NCI-H446 treated with DMSO at 0.1 percent for 48 hours (cell line): ENCODE measurements at regions not wholly inside any gene's neighbourhood (a gene's known extent, or its start where the extent isn't known, plus 50 kb on each side); places are given as distances from the start of the nearest gene placed in this dataset.
"Not testable (repeated sequence)": the region's sequence is repeated elsewhere in the genome, so short reads cannot be mapped to it uniquely, and the experiment has no call there.

Source experiments
- DNase-seq: peaks from one replicate; lab custom pipeline; 2025; lab: John Stamatoyannopoulos, UW

- no peak for DNase-seq
Observed at GRCh38 chr1:95532335-95532734, 298.3 kb downstream of the RWDD3 start.

GRCh38 chr1:95534985-95535384 is 301.0 kb downstream of the RWDD3 start:
- no peak for DNase-seq

GRCh38 chr1:95535614-95536013 is 301.6 kb downstream of the RWDD3 start:
- DNase-seq, result no peak

DNA sequence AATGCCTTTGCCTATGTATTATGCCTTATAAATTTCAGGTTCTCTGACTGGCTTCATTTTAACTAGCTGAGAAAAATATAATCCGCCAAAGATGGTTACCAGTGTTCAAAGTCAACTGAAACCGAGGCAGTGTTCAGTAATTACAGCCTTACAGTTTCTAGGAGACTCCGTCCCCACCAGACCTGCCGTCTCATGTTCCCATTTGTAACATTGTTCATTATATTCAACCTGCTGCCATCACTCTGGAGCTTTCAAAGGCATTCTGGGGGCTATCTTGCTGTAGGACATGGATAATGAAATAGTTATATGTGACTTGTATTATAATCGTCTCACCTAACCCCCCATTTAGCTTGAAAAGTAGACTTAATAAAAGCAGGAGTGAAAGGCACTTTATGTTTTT is 302.5 kb downstream of the RWDD3 start:
- no peak for DNase-seq

DNA sequence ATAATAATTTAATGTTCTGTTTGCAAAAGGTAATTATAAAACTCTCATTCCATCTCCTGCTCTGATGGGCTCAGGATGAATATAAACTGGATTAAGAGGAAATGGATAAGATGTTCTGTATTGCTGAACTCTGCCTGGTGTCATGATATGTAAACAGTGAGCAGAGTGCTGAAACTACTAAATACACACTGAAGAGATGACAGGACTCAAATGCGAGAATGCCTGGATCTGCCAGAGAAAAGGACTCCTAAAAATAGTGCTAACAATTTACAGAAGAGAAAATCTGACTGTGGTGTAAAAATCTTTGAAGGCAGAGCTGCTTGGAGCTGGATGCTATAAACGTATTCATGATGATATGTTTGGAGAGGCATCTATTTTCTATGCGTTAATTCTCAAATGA is 303.2 kb downstream of the RWDD3 start:
- no peak for DNase-seq

- DNase-seq, result not testable (repeated sequence)
Observed at GRCh38 chr1:95538242-95538641, 304.2 kb downstream of the RWDD3 start.

DNA sequence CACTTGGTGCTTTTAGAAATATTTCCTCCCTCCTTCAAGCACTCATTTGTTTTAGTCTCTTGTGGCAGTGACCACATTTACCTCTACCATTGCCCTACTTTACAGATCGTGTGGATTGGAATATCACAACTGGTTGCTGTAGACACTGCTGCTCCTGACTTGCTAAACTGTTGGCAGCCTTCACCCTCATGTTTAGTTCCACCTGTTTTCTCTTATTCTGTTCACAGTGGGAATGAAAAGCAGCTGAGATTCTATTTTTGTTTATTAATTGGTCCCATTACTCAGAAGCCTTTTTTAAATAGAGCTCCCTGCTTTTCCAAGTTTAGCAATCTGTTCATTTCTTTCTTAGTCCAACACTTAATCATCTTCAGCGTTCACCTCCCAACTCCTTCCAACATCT is 308.9 kb downstream of the RWDD3 start:
- peak; percentile 49 for DNase-seq

DNA sequence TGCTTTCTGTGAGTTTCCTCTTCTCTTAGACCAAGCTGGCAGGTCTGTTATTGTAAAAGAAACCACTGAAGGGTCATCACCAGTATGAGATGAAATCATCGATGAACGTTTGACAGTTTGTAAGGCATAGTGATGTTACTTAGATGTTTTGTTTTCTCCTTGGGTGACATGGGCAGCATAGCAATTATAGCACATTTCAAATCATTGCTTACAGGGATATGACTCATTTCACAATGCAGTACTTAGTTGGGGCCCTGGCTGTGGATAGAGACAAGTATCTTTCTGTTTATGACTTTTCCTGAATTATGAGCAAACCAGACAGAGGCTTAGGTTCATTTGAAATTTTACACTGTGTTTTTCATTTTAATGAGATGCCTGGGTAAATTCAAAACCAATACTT is 313.0 kb downstream of the RWDD3 start:
- no peak for DNase-seq

GRCh38 chr1:95548211-95548610 is 314.2 kb downstream of the RWDD3 start:
- DNase-seq, result no peak

GRCh38 chr1:95551201-95551600 is 317.2 kb downstream of the RWDD3 start:
- DNase-seq, result no peak

GRCh38 chr1:95553595-95553994 is 319.6 kb downstream of the RWDD3 start:
- no peak for DNase-seq

GRCh38 chr1:95554408-95554807 is 320.4 kb downstream of the RWDD3 start:
- DNase-seq, result no peak

DNA sequence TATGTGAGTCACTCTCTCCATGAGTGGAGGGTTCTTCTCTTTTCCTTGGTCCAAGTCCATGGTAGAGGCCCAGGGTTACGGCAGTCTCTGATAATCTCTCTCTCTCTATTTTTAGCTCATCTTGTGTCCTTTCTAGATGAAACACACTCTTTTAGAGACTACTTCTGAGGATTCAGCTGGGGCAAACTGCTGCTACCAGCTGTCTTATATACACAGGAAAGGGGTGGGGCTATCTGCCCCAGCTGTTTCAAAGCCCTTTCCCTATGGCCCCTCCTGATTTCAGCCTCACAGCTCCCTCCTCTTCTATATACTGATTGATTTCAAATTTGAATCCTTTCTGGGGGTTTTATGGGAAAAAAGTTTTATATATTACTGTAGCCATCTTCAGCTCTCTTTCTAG is 324.8 kb downstream of the RWDD3 start:
- no peak for DNase-seq

GRCh38 chr1:95561346-95561745 is 327.3 kb downstream of the RWDD3 start:
- peak; percentile 4 for DNase-seq

- no peak for DNase-seq
Observed at GRCh38 chr1:95562230-95562629, 328.2 kb downstream of the RWDD3 start.

DNA sequence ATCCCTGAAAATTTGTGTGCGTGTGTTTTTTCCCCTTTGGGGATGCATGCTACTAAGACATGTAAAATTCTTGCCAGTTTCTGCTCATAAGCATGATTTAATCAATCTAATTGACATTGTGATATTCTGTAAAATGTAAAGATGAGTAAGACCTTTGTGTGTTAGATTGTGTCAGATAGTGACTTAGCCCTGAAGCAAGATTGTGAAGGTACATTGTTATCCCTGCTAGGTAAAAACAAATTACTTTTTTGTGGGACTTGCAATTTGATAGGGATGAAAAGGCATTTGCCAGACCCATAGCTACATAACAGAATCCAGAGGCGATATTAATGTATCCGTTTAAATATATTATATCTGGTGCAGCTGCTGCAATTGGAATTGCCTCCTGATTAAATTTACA is 338.0 kb downstream of the RWDD3 start:
- DNase-seq, result no peak

DNA sequence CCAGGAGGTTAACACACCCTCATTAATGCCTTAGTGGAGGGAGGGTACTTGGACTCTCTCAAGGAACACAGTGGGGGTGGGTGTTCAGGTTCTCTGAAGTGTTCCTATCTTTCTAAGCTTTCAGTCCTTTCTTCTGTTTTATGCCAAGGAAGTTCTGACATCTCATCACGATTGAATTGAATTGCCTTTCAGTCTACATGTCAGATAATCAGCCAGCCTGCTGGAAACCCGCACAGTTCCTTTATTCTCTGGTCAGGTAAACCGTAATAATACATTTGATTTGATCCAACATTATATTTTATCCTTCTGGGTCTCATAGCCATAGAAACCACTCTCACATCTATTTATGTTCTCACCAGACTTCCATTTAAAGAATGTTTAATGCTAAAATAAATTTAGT is 339.0 kb downstream of the RWDD3 start:
- DNase-seq, result no peak

GRCh38 chr1:95575291-95575690 is 341.3 kb downstream of the RWDD3 start:
- no peak for DNase-seq

DNA sequence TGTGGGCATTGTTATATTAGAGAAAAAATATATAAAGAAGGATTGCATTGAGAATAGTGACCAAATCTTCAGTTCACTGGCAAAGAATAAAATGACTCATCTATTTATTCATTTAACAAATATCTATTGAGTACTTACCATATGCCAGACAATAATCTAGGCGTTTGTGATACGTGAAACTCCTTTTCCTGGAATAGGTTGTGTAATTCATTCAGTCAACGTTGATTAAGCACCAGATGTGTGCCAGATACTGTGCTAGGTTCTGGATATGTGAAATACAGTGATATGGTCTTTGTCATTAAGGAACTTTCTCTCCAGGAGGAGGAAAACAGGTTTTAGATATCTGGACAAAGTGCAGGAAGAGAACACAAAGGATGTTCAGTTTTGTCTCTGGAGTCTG is 344.5 kb downstream of the RWDD3 start:
- DNase-seq, result peak; percentile 4

- DNase-seq, result no peak
Observed at GRCh38 chr1:95582191-95582590, 348.2 kb downstream of the RWDD3 start.

DNA sequence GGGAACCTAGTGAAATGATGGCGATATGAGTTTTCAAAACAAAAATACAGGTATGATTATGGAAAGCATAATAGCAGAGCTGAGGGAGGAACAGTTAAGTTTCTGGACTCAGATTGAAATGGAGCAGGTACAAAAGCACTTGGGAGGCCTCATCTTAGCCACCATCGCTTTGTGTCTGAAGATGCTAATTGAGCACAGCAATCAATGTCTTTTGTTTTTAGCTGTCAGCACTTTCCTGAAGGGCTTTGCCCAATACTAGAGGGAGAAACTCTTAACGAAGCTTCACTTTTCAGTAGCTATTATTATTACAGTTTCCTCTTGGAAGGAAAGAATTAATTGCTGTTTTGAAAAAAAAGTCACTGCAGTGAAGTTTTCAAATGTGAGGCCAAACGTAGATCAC is 348.7 kb downstream of the RWDD3 start:
- DNase-seq, result no peak

DNA sequence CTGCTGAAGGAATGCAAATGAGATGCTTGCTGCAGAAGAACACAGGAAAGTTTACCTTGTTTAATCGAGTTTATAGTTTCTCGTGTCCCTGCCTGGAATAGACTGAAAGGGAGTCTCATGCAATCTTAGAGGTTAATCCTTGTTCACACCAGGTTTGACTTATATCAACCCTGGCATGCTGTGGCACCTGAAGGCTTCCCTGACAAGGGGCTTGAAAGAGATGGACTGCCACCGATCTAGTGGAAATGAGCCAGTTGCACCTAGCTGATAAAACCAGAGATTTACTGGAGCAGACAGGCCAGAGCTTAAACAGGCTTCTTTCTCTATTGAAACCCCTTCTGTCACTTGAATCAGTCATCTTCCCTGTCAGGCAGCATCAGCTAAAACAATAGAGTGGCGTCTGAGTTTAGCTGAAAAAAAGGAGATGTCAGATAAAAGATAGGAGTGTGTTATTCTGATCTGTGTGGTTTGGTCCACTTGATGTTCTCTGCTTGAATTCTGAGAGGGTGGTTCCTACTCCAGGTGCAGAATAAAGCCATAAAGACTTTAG is 349.7 kb downstream of the RWDD3 start:
- no peak for DNase-seq

- DNase-seq, result no peak
Observed at GRCh38 chr1:95584315-95584714, 350.3 kb downstream of the RWDD3 start.

DNA sequence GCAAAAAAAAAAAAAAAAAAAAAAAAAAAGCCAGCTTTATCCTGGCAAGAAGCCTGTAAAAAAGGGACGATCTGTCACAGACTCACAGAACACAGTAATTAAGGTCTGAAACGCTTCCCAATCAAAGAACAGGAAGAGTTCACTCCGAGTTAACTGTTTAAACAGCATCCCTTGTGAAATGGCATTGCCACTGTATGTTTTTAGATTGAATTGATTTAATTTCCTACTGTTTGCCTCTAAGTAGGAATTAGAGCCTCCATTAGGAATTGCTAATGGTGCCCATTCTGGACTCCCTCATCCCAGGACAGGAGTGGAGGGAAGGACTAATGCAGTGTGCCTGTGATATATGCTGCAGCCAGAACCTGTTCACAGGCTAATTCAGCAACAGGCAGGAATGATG is 370.8 kb downstream of the RWDD3 start:
- DNase-seq, result peak; percentile 7

GRCh38 chr1:95614197-95614596 is 380.2 kb downstream of the RWDD3 start:
- DNase-seq, result no peak
